Neural cell (in vitro differentiated cells): ENCODE measurements at regions not wholly inside any gene's neighbourhood (a gene's known extent, or its start where the extent isn't known, plus 50 kb on each side); places are given as distances from the start of the nearest gene placed in this dataset.

ENCODE experiments used
- H2AFZ ChIP-seq: fragments of 200-600, 300-800 bp; sonication (generic), shearing (Covaris generic); 2 replicates; pipeline ENCODE4 v1.6.0; 2014; ENCODE audit warnings: low read depth, mild to moderate bottlenecking, antibody characterized with exemption, low read length, moderate library complexity
- H3F3A ChIP-seq: fragments of 200-600 bp; shearing (Covaris generic); 2 replicates; pipeline ENCODE4 v1.6.1; 2016; ENCODE audit warnings: mild to moderate bottlenecking, moderate library complexity, mixed read lengths, antibody characterized with exemption, low read length; ENCODE audit not compliant: insufficient read depth, poor library complexity, severe bottlenecking
- H3K27ac ChIP-seq: fragments of 200-600, 300-800 bp; sonication (generic), shearing (Covaris generic); 2 replicates; pipeline ENCODE4 v1.5.1; 2014; ENCODE audit warnings: mild to moderate bottlenecking, low read length, moderate library complexity
- H3K27me3 ChIP-seq: fragments of 300-800, 200-600 bp; sonication (generic), shearing (Covaris generic); 2 replicates; pipeline ENCODE4 v1.6.0; 2014; ENCODE audit warnings: mild to moderate bottlenecking, low read depth, low read length, moderate library complexity; ENCODE audit not compliant: insufficient read depth
- H3K36me3 ChIP-seq: fragments of 300-800, 200-600 bp; sonication (generic), shearing (Covaris generic); 2 replicates; pipeline ENCODE4 v1.5.1; 2014; ENCODE audit warnings: mild to moderate bottlenecking, antibody characterized with exemption, low read length, moderate library complexity; ENCODE audit not compliant: insufficient read depth
- H3K4me2 ChIP-seq: fragments of 300-800, 200-600 bp; sonication (generic), shearing (Covaris generic); 2 replicates; pipeline ENCODE4 v1.6.0; 2014; ENCODE audit warnings: mild to moderate bottlenecking, low read length
- H3K4me3 ChIP-seq: fragments of 300-800, 200-600 bp; sonication (generic), shearing (Covaris generic); 2 replicates; pipeline ENCODE4 v1.5.1; 2014; ENCODE audit warnings: mild to moderate bottlenecking, low read length, moderate library complexity
- H3K79me2 ChIP-seq: fragments of 200-600 bp; shearing (Covaris generic); replicated peaks from 2 replicates; pipeline ENCODE4 v1.6.0; 2014; ENCODE audit warnings: mild to moderate bottlenecking, low read length, moderate library complexity; ENCODE audit not compliant: insufficient read depth
- H3K9ac ChIP-seq: fragments of 300-800, 200-600 bp; sonication (generic), shearing (Covaris generic); 2 replicates; pipeline ENCODE4 v1.6.1; 2016; ENCODE audit warnings: mild to moderate bottlenecking, low read length, mixed read lengths
- H3K9me2 ChIP-seq: fragments of 200-600 bp; shearing (Covaris generic); 2 replicates; pipeline ENCODE4 v1.6.1; 2016; ENCODE audit warnings: mild to moderate bottlenecking, low read length, mixed read lengths; ENCODE audit not compliant: insufficient read depth
- H3K9me3 ChIP-seq: fragments of 200-600, 300-800 bp; sonication (generic), shearing (Covaris generic); 2 replicates; pipeline ENCODE4 v1.6.1; 2016; ENCODE audit warnings: mild to moderate bottlenecking, mixed run types, low read length, moderate library complexity, mixed read lengths
- H4K20me1 ChIP-seq: fragments of 200-600 bp; shearing (Covaris generic); 2 replicates; pipeline ENCODE4 v1.6.1; 2016; ENCODE audit warnings: mild to moderate bottlenecking, mixed run types; ENCODE audit not compliant: insufficient read depth
- EP300 ChIP-seq: fragments of 450-650 bp; conservative IDR thresholded peaks from 2 replicates; pipeline ENCODE4 v1.6.1; 2014; ENCODE audit warnings: antibody characterized with exemption, mild to moderate bottlenecking, moderate library complexity; ENCODE audit not compliant: poor library complexity, severe bottlenecking
- EZH2 ChIP-seq: fragments of 200-600, 300-800 bp; shearing (Covaris generic), sonication (generic); IDR thresholded peaks from 2 replicates; pipeline ENCODE4 v1.6.1; 2014; ENCODE audit warnings: antibody characterized with exemption, low read length, borderline replicate concordance, mild to moderate bottlenecking; ENCODE audit not compliant: insufficient read depth, poor library complexity, severe bottlenecking
- MXI1 ChIP-seq: fragments of 450-650 bp; conservative IDR thresholded peaks from 2 replicates; pipeline ENCODE4 v1.6.1; 2014; ENCODE audit warnings: antibody characterized with exemption, mild to moderate bottlenecking; ENCODE audit not compliant: poor library complexity, severe bottlenecking
- POLR2AphosphoS5 ChIP-seq: IDR thresholded peaks from 2 replicates; pipeline ENCODE4 v1.6.1; 2012
- RAD21 ChIP-seq: fragments of 450-650 bp; conservative IDR thresholded peaks from 2 replicates; pipeline ENCODE4 v1.6.1; 2014; ENCODE audit warnings: antibody characterized with exemption, mild to moderate bottlenecking, moderate library complexity
- SMC3 ChIP-seq: fragments of 450-650 bp; conservative IDR thresholded peaks from 2 replicates; pipeline ENCODE4 v1.6.1; 2014; ENCODE audit warnings: antibody characterized with exemption, mild to moderate bottlenecking, moderate library complexity; ENCODE audit not compliant: poor library complexity
- TAF1 ChIP-seq: IDR thresholded peaks from 2 replicates; pipeline ENCODE4 v1.6.1; 2012; ENCODE audit warnings: low read depth
- TF ChIP-seq, protein P1 (sequence below): fragments of 450-650 bp; IDR thresholded peaks from 2 replicates; pipeline ENCODE4 v1.5.1; 2014; ENCODE audit warnings: antibody characterized with exemption, mild to moderate bottlenecking, moderate library complexity; ENCODE audit not compliant: poor library complexity, severe bottlenecking
- TF ChIP-seq, protein P2 (sequence below): IDR thresholded peaks from 2 replicates; pipeline ENCODE4 v1.6.1; 2012; ENCODE audit warnings: borderline replicate concordance

DNA sequence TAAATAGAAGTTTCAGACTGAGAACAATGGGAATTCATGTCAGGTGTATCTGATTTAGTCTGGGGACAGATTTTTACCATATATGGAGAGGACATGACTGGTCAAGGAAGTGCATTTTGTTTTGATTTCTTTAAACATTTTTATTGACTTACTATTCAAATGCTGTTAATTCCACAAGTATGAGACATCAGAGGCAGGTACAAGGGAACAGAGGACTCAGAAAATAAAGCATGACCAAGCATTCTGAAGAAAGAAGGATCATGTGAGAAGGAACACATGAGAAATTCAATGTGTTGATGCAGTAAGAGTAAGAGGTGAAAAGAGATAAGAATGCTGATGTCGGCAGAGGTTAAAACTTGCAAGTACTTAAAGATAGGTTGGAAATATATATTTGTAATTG lies 1452.6 kb downstream of the PCDH7 start:
- Histone ChIP-seq H3K4me2 (no peak overlapping the region), H2AFZ (no peak overlapping the region), H3K27me3 (no peaks in the 10 kb centered on the region), H3K4me3 (no peak overlapping the region), H3K79me2 (no peaks in the 10 kb centered on the region), H4K20me1 (no peaks in the 10 kb centered on the region), H3K9me3 (no peaks in the 10 kb centered on the region), H3K36me3 (no peaks in the 10 kb centered on the region), H3K9me2 (no peaks in the 10 kb centered on the region), H3F3A (no peaks in the 10 kb centered on the region), H3K9ac (no peak overlapping the region), H3K27ac (no peak overlapping the region)
- TF ChIP-seq TAF1 (no peak), EZH2 (no peak), EP300 (no peak), RAD21 (no peak), POLR2AphosphoS5 (no peak), SMC3 (no peak), MXI1 (no peak)
- TF ChIP-seq, protein P1, sequence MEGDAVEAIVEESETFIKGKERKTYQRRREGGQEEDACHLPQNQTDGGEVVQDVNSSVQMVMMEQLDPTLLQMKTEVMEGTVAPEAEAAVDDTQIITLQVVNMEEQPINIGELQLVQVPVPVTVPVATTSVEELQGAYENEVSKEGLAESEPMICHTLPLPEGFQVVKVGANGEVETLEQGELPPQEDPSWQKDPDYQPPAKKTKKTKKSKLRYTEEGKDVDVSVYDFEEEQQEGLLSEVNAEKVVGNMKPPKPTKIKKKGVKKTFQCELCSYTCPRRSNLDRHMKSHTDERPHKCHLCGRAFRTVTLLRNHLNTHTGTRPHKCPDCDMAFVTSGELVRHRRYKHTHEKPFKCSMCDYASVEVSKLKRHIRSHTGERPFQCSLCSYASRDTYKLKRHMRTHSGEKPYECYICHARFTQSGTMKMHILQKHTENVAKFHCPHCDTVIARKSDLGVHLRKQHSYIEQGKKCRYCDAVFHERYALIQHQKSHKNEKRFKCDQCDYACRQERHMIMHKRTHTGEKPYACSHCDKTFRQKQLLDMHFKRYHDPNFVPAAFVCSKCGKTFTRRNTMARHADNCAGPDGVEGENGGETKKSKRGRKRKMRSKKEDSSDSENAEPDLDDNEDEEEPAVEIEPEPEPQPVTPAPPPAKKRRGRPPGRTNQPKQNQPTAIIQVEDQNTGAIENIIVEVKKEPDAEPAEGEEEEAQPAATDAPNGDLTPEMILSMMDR = no peak
- TF ChIP-seq, protein P2, sequence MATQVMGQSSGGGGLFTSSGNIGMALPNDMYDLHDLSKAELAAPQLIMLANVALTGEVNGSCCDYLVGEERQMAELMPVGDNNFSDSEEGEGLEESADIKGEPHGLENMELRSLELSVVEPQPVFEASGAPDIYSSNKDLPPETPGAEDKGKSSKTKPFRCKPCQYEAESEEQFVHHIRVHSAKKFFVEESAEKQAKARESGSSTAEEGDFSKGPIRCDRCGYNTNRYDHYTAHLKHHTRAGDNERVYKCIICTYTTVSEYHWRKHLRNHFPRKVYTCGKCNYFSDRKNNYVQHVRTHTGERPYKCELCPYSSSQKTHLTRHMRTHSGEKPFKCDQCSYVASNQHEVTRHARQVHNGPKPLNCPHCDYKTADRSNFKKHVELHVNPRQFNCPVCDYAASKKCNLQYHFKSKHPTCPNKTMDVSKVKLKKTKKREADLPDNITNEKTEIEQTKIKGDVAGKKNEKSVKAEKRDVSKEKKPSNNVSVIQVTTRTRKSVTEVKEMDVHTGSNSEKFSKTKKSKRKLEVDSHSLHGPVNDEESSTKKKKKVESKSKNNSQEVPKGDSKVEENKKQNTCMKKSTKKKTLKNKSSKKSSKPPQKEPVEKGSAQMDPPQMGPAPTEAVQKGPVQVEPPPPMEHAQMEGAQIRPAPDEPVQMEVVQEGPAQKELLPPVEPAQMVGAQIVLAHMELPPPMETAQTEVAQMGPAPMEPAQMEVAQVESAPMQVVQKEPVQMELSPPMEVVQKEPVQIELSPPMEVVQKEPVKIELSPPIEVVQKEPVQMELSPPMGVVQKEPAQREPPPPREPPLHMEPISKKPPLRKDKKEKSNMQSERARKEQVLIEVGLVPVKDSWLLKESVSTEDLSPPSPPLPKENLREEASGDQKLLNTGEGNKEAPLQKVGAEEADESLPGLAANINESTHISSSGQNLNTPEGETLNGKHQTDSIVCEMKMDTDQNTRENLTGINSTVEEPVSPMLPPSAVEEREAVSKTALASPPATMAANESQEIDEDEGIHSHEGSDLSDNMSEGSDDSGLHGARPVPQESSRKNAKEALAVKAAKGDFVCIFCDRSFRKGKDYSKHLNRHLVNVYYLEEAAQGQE = no peak

DNA sequence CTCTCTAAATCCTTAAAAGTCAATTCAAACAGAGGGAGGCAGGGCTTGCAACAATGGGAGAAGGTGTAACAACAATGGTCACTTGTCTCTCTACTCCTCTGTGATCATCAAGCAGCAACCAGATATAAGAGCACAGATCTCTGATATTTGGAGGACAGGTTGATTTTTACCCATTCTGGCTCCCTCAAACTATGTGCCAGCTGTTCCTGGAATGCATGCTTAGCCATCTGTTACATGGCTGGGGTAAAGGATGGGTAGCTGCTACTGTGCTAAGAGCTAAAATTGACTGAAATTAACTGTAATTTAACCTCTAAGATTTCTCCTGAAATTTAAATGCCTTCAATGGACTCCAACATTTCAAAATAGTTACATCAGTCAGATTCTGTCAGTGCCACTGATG lies 1459.9 kb downstream of the PCDH7 start:
- TF ChIP-seq MXI1 = no peak
- TF ChIP-seq POLR2AphosphoS5 = no peak
- no peak for TF ChIP-seq SMC3
- no peak for TF ChIP-seq RAD21
- TF ChIP-seq, protein P1 = no peak
- TF ChIP-seq, protein P2 = no peak
- no peak for TF ChIP-seq EP300
- no peak overlapping the region for H3K9ac ChIP-seq
- no peak overlapping the region for H3K4me3 ChIP-seq
- H3K27ac ChIP-seq = no peak overlapping the region
- no peak overlapping the region for H3K4me2 ChIP-seq
- no peaks in the 10 kb centered on the region for H3K9me2 ChIP-seq
- H3K27me3 ChIP-seq = no peaks in the 10 kb centered on the region
- H2AFZ ChIP-seq = no peak overlapping the region
- no peaks in the 10 kb centered on the region for H4K20me1 ChIP-seq
- H3F3A ChIP-seq = no peaks in the 10 kb centered on the region
- H3K36me3 ChIP-seq = no peaks in the 10 kb centered on the region
- peaks cover 2% of the 10 kb centered on the region for H3K9me3 ChIP-seq
- no peaks in the 10 kb centered on the region for H3K79me2 ChIP-seq
